Esophagus muscularis mucosa (tissue), 4 donors: ENCODE measurements at regions not wholly inside any gene's neighbourhood (a gene's known extent, or its start where the extent isn't known, plus 50 kb on each side); places are given as distances from the start of the nearest gene placed in this dataset.

Experiments
- DNase-seq: peaks from one replicate; pipeline ENCODE4 v3.0.0-alpha.2; 2017; ENCODE audit errors: extremely low spot score
- H3K27ac ChIP-seq, 4 donors: fragments of 200-600 bp; sonication (generic); replicated peaks in 1 of 4; 1 replicate in 3 of 4; 2 replicates in 1 of 4; pipeline ENCODE4 v1.5.1; 2016 to 2019; ENCODE audit warnings: mild to moderate bottlenecking in 1 of 4
- H3K27me3 ChIP-seq, 4 donors: fragments of 200-600 bp; sonication (generic); one replicate each; pipeline versions ENCODE4 v1.5.1 to v1.6.0; 2016 to 2019
- H3K36me3 ChIP-seq, 4 donors: fragments of 200-600 bp; sonication (generic); one replicate each; pipeline ENCODE4 v1.5.1; 2016 to 2019
- H3K4me1 ChIP-seq, 4 donors: fragments of 200-600 bp; sonication (generic); one replicate each; pipeline ENCODE4 v1.5.1; 2016 to 2019
- H3K4me3 ChIP-seq, 4 donors: fragments of 200-600 bp; sonication (generic); 1 replicate in 2 of 4; 2 replicates in 2 of 4; pipeline ENCODE4 v1.5.1; 2016 to 2019; ENCODE audit warnings: mild to moderate bottlenecking in 4 of 4, moderate library complexity in 1 of 4
- H3K9me3 ChIP-seq, 4 donors: fragments of 200-600 bp; sonication (generic); 1 replicate in 3 of 4; 2 replicates in 1 of 4; pipeline ENCODE4 v1.5.1; 2016 to 2019
- EP300 ChIP-seq: sonication (generic); formaldehyde crosslinking; IDR thresholded peaks from one replicate; pipeline ENCODE4 v1.6.1; 2017; ENCODE audit warnings: antibody characterized with exemption
- POLR2A ChIP-seq: fragments of 450-650 bp; IDR thresholded peaks from one replicate; pipeline ENCODE4 v1.6.1; 2017; ENCODE audit warnings: antibody characterized with exemption, moderate library complexity, mild to moderate bottlenecking, low read depth
- POLR2AphosphoS5 ChIP-seq, 2 donors: sonication (generic); formaldehyde crosslinking; IDR thresholded peaks; one replicate each; pipeline ENCODE4 v1.6.1; 2017; ENCODE audit warnings: antibody characterized with exemption in 2 of 2
- WGBS: methylation state at CpG from one replicate; pipeline ENCODE4 v1.1.5; 2018; 5-methylcytosine and 5-hydroxymethylcytosine counted together
- intact Hi-C: fragments of 100-400 bp; cut with DNase I; formaldehyde crosslinking; loops from one replicate; pipeline ENCODE4 v1.15.1; 2023
- TF ChIP-seq, protein P1 (sequence below), 3 experiments: fragments of 200-600 bp in 2 of 3; fragments of 450-650 bp in 1 of 3; sonication (generic) in 2 of 3; IDR thresholded peaks; one replicate each; pipeline ENCODE4 v1.5.1; 2017 to 2019; ENCODE audit warnings: antibody characterized with exemption in 3 of 3, mild to moderate bottlenecking in 2 of 3, moderate library complexity in 1 of 3

DNA sequence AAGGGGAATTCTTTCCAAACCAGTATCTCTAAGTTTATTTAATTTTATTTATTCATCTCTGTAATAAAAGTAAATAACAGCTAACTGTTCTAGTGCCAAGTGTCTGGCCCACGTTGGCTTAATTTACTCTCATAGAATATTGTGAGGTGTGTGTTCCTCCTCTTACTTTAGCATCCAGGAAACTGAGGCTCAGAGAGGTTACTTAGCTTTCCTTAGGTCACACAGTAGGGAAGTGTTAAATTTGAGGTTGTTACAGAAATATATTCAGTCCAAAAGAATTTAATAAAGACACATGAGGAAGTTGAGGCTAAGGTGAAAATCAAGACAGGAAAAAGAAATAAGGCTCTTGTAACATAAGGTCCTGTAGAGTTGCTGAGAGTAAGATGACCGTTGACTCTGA lies 84.4 kb upstream of the MRPS22 start:
- 39% methylated on average over 2 of the region's 2 CpGs for WGBS
- TF ChIP-seq POLR2AphosphoS5 (IDR thresholded peaks at IDR 0.05) (no peak), POLR2A (no peak), EP300 (no peak)
- TF ChIP-seq, protein P1, sequence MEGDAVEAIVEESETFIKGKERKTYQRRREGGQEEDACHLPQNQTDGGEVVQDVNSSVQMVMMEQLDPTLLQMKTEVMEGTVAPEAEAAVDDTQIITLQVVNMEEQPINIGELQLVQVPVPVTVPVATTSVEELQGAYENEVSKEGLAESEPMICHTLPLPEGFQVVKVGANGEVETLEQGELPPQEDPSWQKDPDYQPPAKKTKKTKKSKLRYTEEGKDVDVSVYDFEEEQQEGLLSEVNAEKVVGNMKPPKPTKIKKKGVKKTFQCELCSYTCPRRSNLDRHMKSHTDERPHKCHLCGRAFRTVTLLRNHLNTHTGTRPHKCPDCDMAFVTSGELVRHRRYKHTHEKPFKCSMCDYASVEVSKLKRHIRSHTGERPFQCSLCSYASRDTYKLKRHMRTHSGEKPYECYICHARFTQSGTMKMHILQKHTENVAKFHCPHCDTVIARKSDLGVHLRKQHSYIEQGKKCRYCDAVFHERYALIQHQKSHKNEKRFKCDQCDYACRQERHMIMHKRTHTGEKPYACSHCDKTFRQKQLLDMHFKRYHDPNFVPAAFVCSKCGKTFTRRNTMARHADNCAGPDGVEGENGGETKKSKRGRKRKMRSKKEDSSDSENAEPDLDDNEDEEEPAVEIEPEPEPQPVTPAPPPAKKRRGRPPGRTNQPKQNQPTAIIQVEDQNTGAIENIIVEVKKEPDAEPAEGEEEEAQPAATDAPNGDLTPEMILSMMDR (IDR thresholded peaks at IDR 0.05) = no peak
- Histone ChIP-seq H3K4me1 (peaks cover 0 to 5% (median 1%) of the 10 kb centered on the region in 4 donors), H3K27me3 (no peaks in the 10 kb centered on the region), H3K27ac (no peak overlapping the region), H3K36me3 (no peaks in the 10 kb centered on the region), H3K9me3 (no peaks in the 10 kb centered on the region), H3K4me3 (no peak overlapping the region)
- no peak for DNase-seq
- intact Hi-C loops = no loop called here

DNA sequence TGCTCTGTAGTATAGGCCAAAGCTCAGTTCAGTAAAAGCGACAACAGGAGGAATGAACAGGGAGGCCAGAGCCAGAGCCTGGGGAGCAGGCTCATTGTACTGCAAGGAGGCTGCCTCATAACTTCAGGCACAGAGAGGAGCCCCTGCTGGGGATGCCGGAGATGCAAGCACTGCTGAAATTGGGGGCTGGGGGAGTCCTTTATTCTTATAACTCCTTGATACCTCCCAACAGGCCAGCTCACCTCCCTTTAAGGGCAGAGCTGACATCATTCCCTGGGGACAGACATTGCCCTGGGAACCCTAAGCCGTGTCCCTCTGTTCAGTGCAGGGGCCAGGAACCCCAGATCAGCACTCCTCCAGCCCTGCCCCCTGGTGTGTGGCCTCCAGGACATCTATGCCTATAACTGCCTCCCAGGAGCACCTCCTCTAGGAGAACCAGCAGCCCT lies 83.8 kb upstream of the MRPS22 start:
- DNase-seq = peak; percentile 85

DNA sequence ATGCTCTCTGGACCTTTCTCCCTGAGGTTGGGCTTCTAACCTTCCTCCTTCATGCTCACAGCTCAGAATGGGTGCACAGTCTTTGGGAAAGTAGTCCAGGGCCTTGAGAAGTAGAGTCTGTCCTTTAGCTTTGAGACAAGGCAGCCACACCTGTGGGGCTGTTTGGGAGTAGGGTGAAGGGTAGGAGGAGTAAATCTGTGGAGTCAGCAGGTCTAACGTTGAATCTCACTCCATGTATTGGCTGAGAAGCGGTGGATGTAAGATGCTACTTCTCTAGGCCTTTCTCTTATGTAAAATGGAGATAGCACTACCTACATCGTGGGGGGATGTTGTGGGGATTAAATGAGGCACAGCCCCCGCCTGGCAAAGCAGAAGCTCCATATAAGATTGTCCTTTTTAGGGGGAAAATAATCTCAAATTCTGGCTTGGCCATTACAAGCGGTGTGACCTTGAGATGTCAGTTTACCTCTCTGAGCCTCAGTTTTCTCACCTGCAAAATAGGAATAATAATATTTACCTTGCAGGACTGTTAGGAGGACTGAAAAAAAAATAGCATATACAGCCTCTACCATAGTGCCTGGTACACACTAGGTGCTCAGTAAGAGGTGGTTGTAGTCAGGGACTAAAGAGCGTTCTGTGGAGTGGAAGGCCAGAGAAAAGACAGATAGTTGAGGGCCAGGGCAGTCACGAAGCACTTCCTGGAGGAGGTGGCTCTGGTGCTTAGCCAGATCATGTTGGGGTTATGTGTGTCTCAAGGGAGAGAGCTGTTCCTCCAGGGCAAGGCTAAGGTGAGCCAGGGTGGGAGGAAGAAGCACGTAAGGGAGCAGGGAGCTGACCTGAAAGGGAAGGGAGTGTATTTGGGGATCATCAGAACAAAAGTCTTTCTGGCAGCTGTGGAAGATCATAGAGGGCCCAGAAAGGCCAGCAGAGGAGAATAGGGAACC lies 82.8 kb upstream of the MRPS22 start:
- intact Hi-C loops = no loop called here
- TF ChIP-seq POLR2AphosphoS5 (IDR thresholded peaks at IDR 0.05) = no peak
- no peak for TF ChIP-seq EP300
- TF ChIP-seq, protein P1 (IDR thresholded peaks at IDR 0.05) = no peak
- TF ChIP-seq POLR2A = no peak
- 87% methylated on average over 8 of the region's 8 CpGs for WGBS
- no peaks in the 10 kb centered on the region for H3K27me3 ChIP-seq
- peak; percentile 60 for DNase-seq
- peaks cover 0 to 5% (median 1%) of the 10 kb centered on the region in 4 donors for H3K4me1 ChIP-seq
- no peak overlapping the region for H3K4me3 ChIP-seq
- no peak overlapping the region for H3K27ac ChIP-seq
- no peaks in the 10 kb centered on the region for H3K36me3 ChIP-seq
- H3K9me3 ChIP-seq = no peaks in the 10 kb centered on the region

More for the DNA sequence above, 83.8 kb upstream of the MRPS22 start:
- TF ChIP-seq POLR2A (no peak), EP300 (no peak), POLR2AphosphoS5 (IDR thresholded peaks at IDR 0.05) (no peak)
- TF ChIP-seq, protein P1 (IDR thresholded peaks at IDR 0.05) = no peak
- Histone ChIP-seq H3K9me3 (no peaks in the 10 kb centered on the region), H3K27me3 (no peaks in the 10 kb centered on the region), H3K4me1 (peaks cover 0 to 5% (median 1%) of the 10 kb centered on the region in 4 donors), H3K4me3 (no peak overlapping the region), H3K36me3 (no peaks in the 10 kb centered on the region), H3K27ac (no peak overlapping the region)
- intact Hi-C loops = no loop called here
- WGBS = 67% methylated on average over 3 of the region's 3 CpGs

DNA sequence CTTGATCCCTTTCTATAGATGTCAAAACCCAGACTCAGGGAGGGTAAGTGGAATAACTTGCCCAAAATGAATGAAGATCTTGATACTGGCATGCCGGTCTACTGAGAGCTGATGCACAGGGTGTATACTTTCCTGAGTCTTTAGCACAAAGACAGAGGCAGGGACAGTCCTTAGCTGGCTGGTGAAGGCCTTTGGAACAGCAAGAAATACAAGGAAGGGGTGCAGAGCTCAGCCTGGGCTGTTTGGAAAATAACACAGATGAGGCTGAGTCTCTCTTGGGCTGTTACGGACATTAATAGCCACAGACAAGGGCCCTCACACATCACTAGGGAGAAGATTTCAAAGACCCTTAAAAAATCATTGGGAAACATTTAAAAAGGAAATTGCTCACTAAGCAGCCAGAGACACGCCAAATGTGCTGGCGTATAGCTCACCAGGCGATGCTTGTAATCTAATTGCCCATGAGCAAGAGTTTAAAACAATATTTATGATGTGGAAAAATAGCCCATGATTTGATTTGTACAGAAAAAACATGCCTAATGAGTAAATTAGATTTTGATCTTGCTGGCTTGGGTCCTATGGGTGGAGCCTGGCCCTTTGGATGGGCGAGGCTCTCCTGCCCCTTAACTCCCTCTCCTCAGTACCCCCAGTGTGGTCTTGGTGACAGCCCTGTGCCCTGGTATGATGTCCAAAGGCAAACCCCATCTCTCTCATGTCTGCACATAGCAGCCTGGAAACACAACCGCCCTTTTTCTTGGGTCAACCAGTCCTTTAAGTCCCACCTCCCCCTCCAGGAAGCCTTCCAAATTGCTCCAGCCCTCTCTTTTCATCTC lies 81.8 kb upstream of the MRPS22 start:
- Histone ChIP-seq H3K27me3 (no peaks in the 10 kb centered on the region), H3K9me3 (no peaks in the 10 kb centered on the region), H3K4me3 (no peak overlapping the region), H3K4me1 (peaks cover 0 to 5% (median 1%) of the 10 kb centered on the region in 4 donors), H3K27ac (no peak overlapping the region), H3K36me3 (no peaks in the 10 kb centered on the region)
- WGBS = 76% methylated on average over 7 of the region's 7 CpGs
- intact Hi-C loops = no loop called here
- TF ChIP-seq, protein P1 (IDR thresholded peaks at IDR 0.05) = no peak
- no peak for DNase-seq
